ENCODE measurements at regions not wholly inside any gene's neighbourhood (a gene's known extent, or its start where the extent isn't known, plus 50 kb on each side); places are given as distances from the start of the nearest gene placed in this dataset.

DNA sequence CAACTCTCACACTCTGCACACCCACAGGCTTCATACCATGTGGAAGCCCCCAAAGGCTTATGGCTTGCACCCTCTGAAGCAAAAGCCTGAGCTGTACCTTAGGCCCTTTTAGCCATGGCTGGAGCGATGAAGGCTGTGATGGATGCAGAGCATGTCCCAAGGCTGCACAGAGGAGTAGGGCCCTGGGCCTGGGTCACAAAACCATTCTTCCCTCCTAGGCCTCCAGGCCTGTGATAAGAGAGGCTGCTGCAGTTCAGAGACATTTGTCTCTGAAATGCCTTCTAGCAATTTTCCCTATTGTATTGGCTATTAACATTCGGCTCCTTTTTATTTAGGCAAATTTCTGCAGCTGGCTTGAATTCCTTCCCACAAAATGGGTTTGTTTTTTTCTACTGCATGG is 1707.7 kb downstream of the MRPL39 start:
- TF ChIP-seq, protein P1, sequence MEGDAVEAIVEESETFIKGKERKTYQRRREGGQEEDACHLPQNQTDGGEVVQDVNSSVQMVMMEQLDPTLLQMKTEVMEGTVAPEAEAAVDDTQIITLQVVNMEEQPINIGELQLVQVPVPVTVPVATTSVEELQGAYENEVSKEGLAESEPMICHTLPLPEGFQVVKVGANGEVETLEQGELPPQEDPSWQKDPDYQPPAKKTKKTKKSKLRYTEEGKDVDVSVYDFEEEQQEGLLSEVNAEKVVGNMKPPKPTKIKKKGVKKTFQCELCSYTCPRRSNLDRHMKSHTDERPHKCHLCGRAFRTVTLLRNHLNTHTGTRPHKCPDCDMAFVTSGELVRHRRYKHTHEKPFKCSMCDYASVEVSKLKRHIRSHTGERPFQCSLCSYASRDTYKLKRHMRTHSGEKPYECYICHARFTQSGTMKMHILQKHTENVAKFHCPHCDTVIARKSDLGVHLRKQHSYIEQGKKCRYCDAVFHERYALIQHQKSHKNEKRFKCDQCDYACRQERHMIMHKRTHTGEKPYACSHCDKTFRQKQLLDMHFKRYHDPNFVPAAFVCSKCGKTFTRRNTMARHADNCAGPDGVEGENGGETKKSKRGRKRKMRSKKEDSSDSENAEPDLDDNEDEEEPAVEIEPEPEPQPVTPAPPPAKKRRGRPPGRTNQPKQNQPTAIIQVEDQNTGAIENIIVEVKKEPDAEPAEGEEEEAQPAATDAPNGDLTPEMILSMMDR (IDR thresholded peaks at IDR 0.05), result no peak
- Histone ChIP-seq H3K9me3 (no peaks in the 10 kb centered on the region), H3K36me3 (no peaks in the 10 kb centered on the region), H3K27me3 (ENCODE audit: low read depth) (no peaks in the 10 kb centered on the region), H3K27ac (no peak overlapping the region), H3K4me1 (no peaks in the 10 kb centered on the region), H3K4me3 (no peak overlapping the region)
- ATAC-seq (no peak), DNase-seq (no peak)
- intact Hi-C loops (cut with DNase I), result no loop called here

DNA sequence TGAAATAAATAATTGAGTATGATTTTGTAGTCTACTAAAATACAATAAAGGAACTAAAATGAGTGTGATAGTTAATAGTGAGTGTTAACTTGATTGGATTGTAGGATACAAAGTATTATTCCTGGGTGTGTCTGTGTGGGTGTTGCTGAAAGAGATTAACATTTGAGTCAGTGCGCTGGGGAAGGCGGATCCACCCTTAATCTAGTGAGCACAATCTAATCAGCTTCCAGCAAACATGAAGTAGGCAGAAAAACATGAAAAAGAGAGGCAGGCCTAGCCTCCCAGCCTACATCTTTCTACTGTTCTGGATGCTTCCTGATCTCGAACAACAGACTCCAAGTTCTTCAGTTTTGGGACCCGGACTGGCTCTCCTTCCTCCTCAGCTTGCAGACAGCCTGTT is 1716.6 kb downstream of the MRPL39 start:
- intact Hi-C loops (cut with DNase I), result no loop called here
- no peak overlapping the region for H3K27ac ChIP-seq
- TF ChIP-seq, protein P1 (IDR thresholded peaks at IDR 0.05), result no peak
- ATAC-seq (no peak), DNase-seq (no peak)
- no peak overlapping the region for H3K4me3 ChIP-seq
- no peaks in the 10 kb centered on the region for H3K27me3 ChIP-seq (ENCODE audit: low read depth)
- H3K4me1 ChIP-seq, result no peaks in the 10 kb centered on the region
- no peaks in the 10 kb centered on the region for H3K9me3 ChIP-seq
- no peaks in the 10 kb centered on the region for H3K36me3 ChIP-seq

GRCh38 chr21:23887725-23888306 is 1719.5 kb downstream of the MRPL39 start:
- H3K9me3 ChIP-seq, result no peaks in the 10 kb centered on the region
- H3K27ac ChIP-seq, result no peak overlapping the region
- no peaks in the 10 kb centered on the region for H3K36me3 ChIP-seq
- intact Hi-C loops (cut with DNase I), result no loop called here
- no peak overlapping the region for H3K4me3 ChIP-seq
- H3K4me1 ChIP-seq, result no peaks in the 10 kb centered on the region
- TF ChIP-seq, protein P1 (IDR thresholded peaks at IDR 0.05), result no peak
- H3K27me3 ChIP-seq (ENCODE audit: low read depth), result no peaks in the 10 kb centered on the region
- ATAC-seq (no peak), DNase-seq (no peak)

DNA sequence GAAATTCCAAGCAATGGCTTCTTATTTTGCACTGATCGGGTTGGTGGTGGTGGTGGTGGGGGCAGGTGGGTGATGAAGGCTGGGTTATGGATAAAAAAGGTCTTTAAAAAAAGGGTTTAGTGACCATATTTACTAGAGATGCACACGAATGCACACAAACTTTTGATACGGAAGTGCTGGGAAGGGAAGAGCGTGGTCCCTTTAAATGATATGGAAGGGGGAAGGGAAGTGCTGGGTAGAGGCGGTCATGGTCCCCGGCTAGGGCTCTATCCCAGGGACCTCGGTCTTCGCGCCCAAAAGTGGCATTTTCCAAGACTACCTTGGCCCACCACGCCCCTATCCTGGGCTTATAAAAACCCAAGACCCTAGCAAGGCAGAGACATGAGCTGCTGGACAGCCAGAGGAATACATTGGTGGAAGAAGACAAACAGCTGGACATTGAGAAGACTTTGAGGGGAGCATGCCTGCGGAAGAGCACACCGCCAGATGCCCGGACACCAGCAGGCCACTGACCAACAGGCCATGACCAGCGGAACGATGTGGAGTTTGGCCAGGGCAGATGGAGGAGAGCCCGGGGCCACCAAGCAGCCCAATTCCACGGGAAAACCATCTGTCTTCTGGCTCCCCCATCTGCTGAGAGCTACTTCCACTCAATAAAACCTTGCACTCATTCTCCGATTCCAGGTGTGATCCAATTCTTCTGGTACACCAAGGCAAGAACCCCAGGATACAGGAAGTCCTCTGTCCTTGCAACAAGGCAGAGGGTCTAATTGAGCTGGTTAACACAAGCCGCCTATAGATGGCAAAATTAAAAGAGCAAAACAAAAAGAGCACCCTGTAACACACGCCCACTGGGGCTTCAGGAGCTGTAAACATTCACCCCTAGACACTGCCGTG is 1720.2 kb downstream of the MRPL39 start:
- H3K4me1 ChIP-seq, result no peaks in the 10 kb centered on the region
- intact Hi-C loops (cut with DNase I), result no loop called here
- no peaks in the 10 kb centered on the region for H3K36me3 ChIP-seq
- H3K27me3 ChIP-seq (ENCODE audit: low read depth), result no peaks in the 10 kb centered on the region
- DNase-seq (no peak), ATAC-seq (no peak)
- H3K4me3 ChIP-seq, result no peak overlapping the region
- H3K9me3 ChIP-seq, result no peaks in the 10 kb centered on the region
- H3K27ac ChIP-seq, result no peak overlapping the region
- TF ChIP-seq, protein P1 (IDR thresholded peaks at IDR 0.05), result no peak

DNA sequence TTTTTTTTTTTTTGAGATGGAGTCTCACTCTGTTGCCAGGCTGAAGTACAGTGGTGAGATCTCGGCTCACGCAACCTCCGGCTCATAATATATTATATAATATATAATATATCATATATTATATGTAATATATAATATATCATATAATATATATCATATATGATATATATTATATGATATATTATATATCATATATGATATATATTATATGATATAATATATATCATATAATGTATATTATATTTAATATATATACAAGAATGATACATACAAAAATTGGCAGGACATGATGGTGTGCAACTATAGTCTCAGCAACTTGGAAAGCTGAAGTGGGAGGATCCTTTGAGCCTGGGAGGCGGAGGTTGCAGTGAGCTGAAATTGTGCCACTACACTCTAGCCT is 1725.5 kb downstream of the MRPL39 start:
- H3K36me3 ChIP-seq, result no peaks in the 10 kb centered on the region
- intact Hi-C loops (cut with DNase I), result no loop called here
- no peak for ATAC-seq
- H3K27me3 ChIP-seq (ENCODE audit: low read depth), result no peaks in the 10 kb centered on the region
- no peak overlapping the region for H3K27ac ChIP-seq
- DNase-seq, result no peak
- no peak overlapping the region for H3K4me3 ChIP-seq
- no peaks in the 10 kb centered on the region for H3K4me1 ChIP-seq
- TF ChIP-seq, protein P1 (IDR thresholded peaks at IDR 0.05), result no peak
- H3K9me3 ChIP-seq, result no peaks in the 10 kb centered on the region
